ENCODE measurements at regions not wholly inside any gene's neighbourhood (a gene's known extent, or its start where the extent isn't known, plus 50 kb on each side); places are given as distances from the start of the nearest gene placed in this dataset.

GRCh38 chr9:86663905-86664304, 283.4 kb downstream of the GAS1 start:
- WGBS, 2 experiments (ENCODE audit: extremely low coverage in 2 of 2, insufficient read length in 1 of 2): no CpG with 5 or more reads among the region's 2 CpGs
- Histone ChIP-seq H2AFZ (replicated peaks; ENCODE audit: low read length, poor library complexity) (no peak overlapping the region), H4K20me1 (ENCODE audit: insufficient read depth, low read length) (no peaks in the 10 kb centered on the region), H3K27ac (ENCODE audit: insufficient read depth, low read length) (no peak overlapping the region), H3K14ac (replicated peaks; ENCODE audit: low read depth, low read length) (no peak overlapping the region), H3K4me3 (ENCODE audit: insufficient read depth, low read depth, low read length) (no peak overlapping the region), H3K79me1 (ENCODE audit: low read depth in 1 of 2, low read length in 2 of 2) (no peaks in the 10 kb centered on the region), H2AK9ac (replicated peaks; ENCODE audit: low read depth, low read length, poor library complexity) (no peak overlapping the region), H3K36me3 (ENCODE audit: control insufficient read depth, insufficient read depth, low read length) (no peaks in the 10 kb centered on the region), H4K8ac (ENCODE audit: low read depth in 2 of 2, low read length in 2 of 2) (no peak overlapping the region), H3K9ac (ENCODE audit: low read depth, low read length) (no peak overlapping the region), H3K18ac (ENCODE audit: low read depth, low read length) (no peak overlapping the region), H3K4ac (ENCODE audit: low read depth, low read length) (no peak overlapping the region), H4K91ac (ENCODE audit: insufficient read depth, low read depth, low read length) (no peak overlapping the region), H2BK120ac (ENCODE audit: low read depth, low read length) (no peak overlapping the region), H2BK20ac (ENCODE audit: low read depth, low read length) (no peak overlapping the region), H3K4me2 (ENCODE audit: low read depth, low read length) (no peak overlapping the region), H4K5ac (ENCODE audit: low read depth, low read length) (no peak overlapping the region), H2BK5ac (ENCODE audit: low read depth, low read length, poor library complexity, severe bottlenecking) (no peak overlapping the region), H3K27me3 (ENCODE audit: control insufficient read depth, insufficient read depth, low read length) (no peaks in the 10 kb centered on the region), H3K9me1 (ENCODE audit: insufficient read depth, low read length) (no peaks in the 10 kb centered on the region; the same call in 1 of the 2 replicates), H3K4me1 (ENCODE audit: control insufficient read depth, insufficient read depth, low read length) (peaks cover 6% of the 10 kb centered on the region), H2AK5ac (ENCODE audit: low read depth, low read length) (no peak overlapping the region), H3K56ac (ENCODE audit: extremely low read depth, insufficient read depth, low read length) (no peak overlapping the region), H3K23ac (ENCODE audit: low read depth, low read length) (no peak overlapping the region), H2BK15ac (ENCODE audit: low read depth, low read length) (no peak overlapping the region), H3K9me3 (ENCODE audit: control insufficient read depth, insufficient read depth, low read length) (no peaks in the 10 kb centered on the region)
- intact Hi-C loops (cut with micrococcal nuclease): no loop called here
- dilution Hi-C loops (cut with HindIII; ENCODE audit: low sequenced_read_pairs, unreplicated experiment): no loop called here
- POLR2A ChIA-PET (ENCODE audit: unreplicated experiment): no interaction called here
- in situ Hi-C loops (cut with MboI; ENCODE audit: low sequenced_read_pairs): no loop called here
- DNase-seq (no peak), ATAC-seq (ENCODE audit: low read depth) (no peak)
- BruUV-seq (replicated peaks): no TSS peak
- CTCF ChIA-PET: no interaction called here
- TF ChIP-seq, protein P1, sequence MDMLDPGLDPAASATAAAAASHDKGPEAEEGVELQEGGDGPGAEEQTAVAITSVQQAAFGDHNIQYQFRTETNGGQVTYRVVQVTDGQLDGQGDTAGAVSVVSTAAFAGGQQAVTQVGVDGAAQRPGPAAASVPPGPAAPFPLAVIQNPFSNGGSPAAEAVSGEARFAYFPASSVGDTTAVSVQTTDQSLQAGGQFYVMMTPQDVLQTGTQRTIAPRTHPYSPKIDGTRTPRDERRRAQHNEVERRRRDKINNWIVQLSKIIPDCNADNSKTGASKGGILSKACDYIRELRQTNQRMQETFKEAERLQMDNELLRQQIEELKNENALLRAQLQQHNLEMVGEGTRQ (IDR thresholded peaks at IDR 0.05; ENCODE audit: low read depth, low read length): no peak
- TF ChIP-seq MAFK (IDR thresholded peaks at IDR 0.05; ENCODE audit: low read depth, low read length): peak; percentile 83
